ENCODE measurements at regions not wholly inside any gene's neighbourhood (a gene's known extent, or its start where the extent isn't known, plus 50 kb on each side); places are given as distances from the start of the nearest gene placed in this dataset.

GRCh38 chr7:142459551-142459963 lies 201.7 kb upstream of the PRSS58 start:
- TF ChIP-seq CTCF (IDR thresholded peaks at IDR 0.05; ENCODE audit: insufficient read depth, low read depth, low read length, missing control alignments) = peak; percentile 64
- no peak overlapping the region for H3K4me3 ChIP-seq (ENCODE audit: low read depth, low read length)
- peak; percentile 61 for DNase-seq (ENCODE audit: low read depth)

- H3K4me3 ChIP-seq (ENCODE audit: low read depth, low read length) = no peak overlapping the region
- no peak for DNase-seq (ENCODE audit: low read depth)
- no peak for TF ChIP-seq CTCF (IDR thresholded peaks at IDR 0.05; ENCODE audit: insufficient read depth, low read depth, low read length, missing control alignments)
These were observed 199.4 kb upstream of the PRSS58 start for GRCh38 chr7:142457146-142457703.

GRCh38 chr7:142455392-142455791 lies 197.5 kb upstream of the PRSS58 start:
- no peak for DNase-seq (ENCODE audit: low read depth)
- no peak overlapping the region for H3K4me3 ChIP-seq (ENCODE audit: low read depth, low read length)
- no peak for TF ChIP-seq CTCF (IDR thresholded peaks at IDR 0.05; ENCODE audit: insufficient read depth, low read depth, low read length, missing control alignments)

GRCh38 chr7:142454862-142455261 lies 197.0 kb upstream of the PRSS58 start:
- no peak for DNase-seq (ENCODE audit: low read depth)

GRCh38 chr7:142452791-142453190 lies 194.9 kb upstream of the PRSS58 start:
- TF ChIP-seq CTCF (IDR thresholded peaks at IDR 0.05; ENCODE audit: insufficient read depth, low read depth, low read length, missing control alignments) = no peak
- H3K4me3 ChIP-seq (ENCODE audit: low read depth, low read length) = no peak overlapping the region
- DNase-seq (ENCODE audit: low read depth) = no peak

More at GRCh38 chr7:142454862-142455261, 197.0 kb upstream of the PRSS58 start:
- no peak overlapping the region for H3K4me3 ChIP-seq (ENCODE audit: low read depth, low read length)
- TF ChIP-seq CTCF (IDR thresholded peaks at IDR 0.05; ENCODE audit: insufficient read depth, low read depth, low read length, missing control alignments) = no peak

- TF ChIP-seq CTCF (IDR thresholded peaks at IDR 0.05; ENCODE audit: insufficient read depth, low read depth, low read length, missing control alignments) = no peak
- DNase-seq (ENCODE audit: low read depth) = no peak
- H3K4me3 ChIP-seq (ENCODE audit: low read depth, low read length) = no peak overlapping the region
These were observed 194.0 kb upstream of the PRSS58 start for GRCh38 chr7:142451817-142452216.

GRCh38 chr7:142451296-142451695 lies 193.4 kb upstream of the PRSS58 start:
- TF ChIP-seq CTCF (IDR thresholded peaks at IDR 0.05; ENCODE audit: insufficient read depth, low read depth, low read length, missing control alignments) = no peak
- H3K4me3 ChIP-seq (ENCODE audit: low read depth, low read length) = no peak overlapping the region
- DNase-seq (ENCODE audit: low read depth) = no peak

All from GM12865 (cell line).